ENCODE measurements at regions not wholly inside any gene's neighbourhood (a gene's known extent, or its start where the extent isn't known, plus 50 kb on each side); places are given as distances from the start of the nearest gene placed in this dataset.

DNA sequence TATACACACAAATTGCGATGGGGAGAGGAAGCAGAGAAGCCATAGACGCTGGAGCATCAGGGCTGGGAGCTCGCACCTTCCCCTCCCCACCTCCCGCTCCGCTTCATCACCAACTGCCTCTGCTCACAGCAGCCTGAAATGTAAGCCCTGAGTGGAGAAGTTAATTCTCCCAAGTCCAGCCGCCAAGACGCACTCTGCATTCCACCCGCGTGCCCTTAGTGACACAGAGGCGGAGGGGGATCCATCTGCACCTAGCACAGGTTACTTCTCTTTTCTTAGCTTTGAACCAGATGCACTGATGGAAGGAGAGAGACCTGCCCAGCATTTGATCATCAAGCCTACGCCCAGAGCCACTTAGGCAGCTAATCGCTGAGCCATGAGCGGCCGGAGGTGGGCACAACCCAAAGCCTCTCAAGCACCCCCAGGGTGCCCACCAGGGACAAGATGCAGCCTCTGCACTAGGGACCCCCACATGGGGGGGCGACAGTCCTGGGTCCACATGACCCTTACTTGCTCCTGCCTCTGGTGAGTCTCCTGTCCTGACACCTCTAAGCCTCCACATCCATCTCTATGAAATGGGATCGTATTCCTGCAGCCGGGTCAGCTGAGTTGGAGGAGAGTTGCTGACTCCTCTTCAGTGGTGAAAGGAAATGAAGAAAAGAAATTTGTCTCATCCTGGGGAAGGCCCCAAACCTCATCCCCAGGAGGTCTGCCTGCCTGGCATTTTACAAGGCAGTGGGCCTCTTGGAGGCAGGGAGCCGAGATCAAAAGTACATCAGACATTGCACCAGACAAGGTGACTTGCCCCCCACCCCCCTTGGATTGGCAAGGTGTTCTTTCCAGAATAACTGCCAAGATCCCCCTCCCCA is 316.2 kb downstream of the MATN1 start:
- no peaks in the 10 kb centered on the region for H3F3A ChIP-seq (ENCODE audit: low read depth)
- peaks cover 6% of the 10 kb centered on the region for H3K27me3 Mint-ChIP-seq (ENCODE audit: insufficient read depth, low read depth)
- peak; percentile 11 for DNase-seq (ENCODE audit: low spot score)
- no peaks in the 10 kb centered on the region for H3K36me3 ChIP-seq
- no peaks in the 10 kb centered on the region for H3K36me3 Mint-ChIP-seq
- no peak overlapping the region for H3K4me3 Mint-ChIP-seq
- no peak overlapping the region for H3K27ac ChIP-seq
- H3K4me1 Mint-ChIP-seq: peaks cover 22% of the 10 kb centered on the region
- H4K20me1 ChIP-seq (ENCODE audit: low read depth): no peaks in the 10 kb centered on the region
- no peak for TF ChIP-seq EZH2 (IDR thresholded peaks at IDR 0.05)
- no peak for TF ChIP-seq EZH2phosphoT487 (IDR thresholded peaks at IDR 0.05)
- no peak for TF ChIP-seq CTCF (IDR thresholded peaks at IDR 0.05)
- no peak overlapping the region for H3K4me3 ChIP-seq
- H2AFZ ChIP-seq (replicated peaks): no peak overlapping the region
- H3K9ac ChIP-seq: no peak overlapping the region
- H3K9me3 Mint-ChIP-seq: no peaks in the 10 kb centered on the region
- H3K27ac Mint-ChIP-seq: no peak overlapping the region
- H3K79me2 ChIP-seq (ENCODE audit: low read depth): no peaks in the 10 kb centered on the region
- H3K27me3 ChIP-seq: no peaks in the 10 kb centered on the region
- H3K4me2 ChIP-seq: no peak overlapping the region
- H3K4me1 ChIP-seq: peaks cover 7% of the 10 kb centered on the region
- H3K9me3 ChIP-seq (ENCODE audit: low read depth): no peaks in the 10 kb centered on the region

DNA sequence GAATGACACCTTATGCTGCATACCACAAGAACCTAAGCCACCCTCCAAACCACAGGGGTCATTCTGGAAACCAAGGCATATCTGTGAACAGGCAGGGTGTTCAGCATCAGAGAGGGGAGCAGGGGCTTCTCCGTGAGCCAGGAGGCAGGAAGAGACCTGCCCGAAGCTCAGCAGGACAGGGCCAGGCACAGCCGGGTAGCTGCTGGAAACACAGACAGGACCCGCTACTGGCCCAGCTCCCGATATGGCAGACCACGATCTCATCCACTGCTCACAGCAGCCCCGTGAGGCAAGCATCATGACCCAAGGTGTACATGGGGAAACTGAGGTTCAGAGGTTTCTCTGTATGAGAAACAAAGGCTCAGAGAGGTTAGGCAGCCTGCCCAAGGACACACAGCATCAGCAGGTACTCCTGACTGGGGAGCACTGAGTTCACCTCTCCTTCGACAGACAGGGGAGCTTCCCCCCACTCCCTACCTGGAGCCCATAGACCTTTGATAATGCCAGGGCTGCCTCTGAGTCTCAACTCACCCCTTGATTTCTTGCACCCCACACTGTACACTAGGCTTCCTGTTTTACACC is 317.7 kb downstream of the MATN1 start:
- peaks cover 22% of the 10 kb centered on the region for H3K4me1 Mint-ChIP-seq
- H3F3A ChIP-seq (ENCODE audit: low read depth): no peaks in the 10 kb centered on the region
- no peak for DNase-seq (ENCODE audit: low spot score)
- no peaks in the 10 kb centered on the region for H3K79me2 ChIP-seq (ENCODE audit: low read depth)
- no peak overlapping the region for H3K27ac ChIP-seq
- no peak for TF ChIP-seq EZH2phosphoT487 (IDR thresholded peaks at IDR 0.05)
- no peak for TF ChIP-seq EZH2 (IDR thresholded peaks at IDR 0.05)
- TF ChIP-seq CTCF (IDR thresholded peaks at IDR 0.05): no peak
- no peak overlapping the region for H3K4me3 Mint-ChIP-seq
- H4K20me1 ChIP-seq (ENCODE audit: low read depth): no peaks in the 10 kb centered on the region
- H3K27me3 ChIP-seq: no peaks in the 10 kb centered on the region
- H3K4me3 ChIP-seq: no peak overlapping the region
- peaks cover 7% of the 10 kb centered on the region for H3K4me1 ChIP-seq
- no peaks in the 10 kb centered on the region for H3K9me3 Mint-ChIP-seq
- no peak overlapping the region for H3K4me2 ChIP-seq
- H3K27ac Mint-ChIP-seq: no peak overlapping the region
- no peak overlapping the region for H2AFZ ChIP-seq (replicated peaks)
- H3K36me3 Mint-ChIP-seq: no peaks in the 10 kb centered on the region
- H3K9ac ChIP-seq: no peak overlapping the region
- H3K36me3 ChIP-seq: no peaks in the 10 kb centered on the region
- peaks cover 10% of the 10 kb centered on the region for H3K27me3 Mint-ChIP-seq (ENCODE audit: insufficient read depth, low read depth)
- no peaks in the 10 kb centered on the region for H3K9me3 ChIP-seq (ENCODE audit: low read depth)

GRCh38 chr1:30405081-30405480 is 318.3 kb downstream of the MATN1 start:
- Histone ChIP-seq H3K4me2 (no peak overlapping the region), H3K27ac (no peak overlapping the region), H4K20me1 (ENCODE audit: low read depth) (no peaks in the 10 kb centered on the region), H3K79me2 (ENCODE audit: low read depth) (no peaks in the 10 kb centered on the region), H3K27me3 (no peaks in the 10 kb centered on the region), H3K36me3 (no peaks in the 10 kb centered on the region), H3K4me1 (peaks cover 7% of the 10 kb centered on the region), H2AFZ (replicated peaks) (no peak overlapping the region), H3K9me3 (ENCODE audit: low read depth) (no peaks in the 10 kb centered on the region), H3K9ac (no peak overlapping the region), H3F3A (ENCODE audit: low read depth) (no peaks in the 10 kb centered on the region), H3K4me3 (no peak overlapping the region)
- no peak for DNase-seq (ENCODE audit: low spot score)
- TF ChIP-seq CTCF (IDR thresholded peaks at IDR 0.05): no peak
- TF ChIP-seq EZH2phosphoT487 (IDR thresholded peaks at IDR 0.05): no peak
- TF ChIP-seq EZH2 (IDR thresholded peaks at IDR 0.05): no peak
- Mint-ChIP-seq H3K9me3 (no peaks in the 10 kb centered on the region), H3K36me3 (no peaks in the 10 kb centered on the region), H3K27ac (no peak overlapping the region), H3K27me3 (ENCODE audit: insufficient read depth, low read depth) (peaks cover 10% of the 10 kb centered on the region), H3K4me1 (peaks cover 22% of the 10 kb centered on the region), H3K4me3 (no peak overlapping the region)

Data from neural progenitor cell (in vitro differentiated cells).